ENCODE measurements at regions not wholly inside any gene's neighbourhood (a gene's known extent, or its start where the extent isn't known, plus 50 kb on each side); places are given as distances from the start of the nearest gene placed in this dataset.

DNA sequence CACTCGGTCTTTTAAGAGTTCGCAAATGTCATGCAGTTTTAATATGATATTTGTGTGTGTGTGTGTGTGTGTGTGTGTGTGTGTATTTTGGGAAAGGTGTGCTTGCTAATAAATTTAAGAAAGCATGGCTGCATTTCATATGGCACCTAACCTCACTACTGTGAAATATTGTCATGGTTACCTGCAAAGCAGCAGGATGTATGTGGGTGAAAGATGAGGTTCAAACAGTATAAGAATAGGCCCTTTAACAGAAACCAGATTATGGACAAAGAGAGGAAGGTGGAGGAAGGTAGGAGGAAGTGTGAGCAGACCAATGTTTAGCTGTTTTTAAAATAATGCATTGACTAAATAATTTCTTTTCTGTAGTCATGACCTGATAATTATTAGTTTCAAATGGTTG, 73.5 kb upstream of the CACNA2D1 start:
- TF ChIP-seq, protein P1, sequence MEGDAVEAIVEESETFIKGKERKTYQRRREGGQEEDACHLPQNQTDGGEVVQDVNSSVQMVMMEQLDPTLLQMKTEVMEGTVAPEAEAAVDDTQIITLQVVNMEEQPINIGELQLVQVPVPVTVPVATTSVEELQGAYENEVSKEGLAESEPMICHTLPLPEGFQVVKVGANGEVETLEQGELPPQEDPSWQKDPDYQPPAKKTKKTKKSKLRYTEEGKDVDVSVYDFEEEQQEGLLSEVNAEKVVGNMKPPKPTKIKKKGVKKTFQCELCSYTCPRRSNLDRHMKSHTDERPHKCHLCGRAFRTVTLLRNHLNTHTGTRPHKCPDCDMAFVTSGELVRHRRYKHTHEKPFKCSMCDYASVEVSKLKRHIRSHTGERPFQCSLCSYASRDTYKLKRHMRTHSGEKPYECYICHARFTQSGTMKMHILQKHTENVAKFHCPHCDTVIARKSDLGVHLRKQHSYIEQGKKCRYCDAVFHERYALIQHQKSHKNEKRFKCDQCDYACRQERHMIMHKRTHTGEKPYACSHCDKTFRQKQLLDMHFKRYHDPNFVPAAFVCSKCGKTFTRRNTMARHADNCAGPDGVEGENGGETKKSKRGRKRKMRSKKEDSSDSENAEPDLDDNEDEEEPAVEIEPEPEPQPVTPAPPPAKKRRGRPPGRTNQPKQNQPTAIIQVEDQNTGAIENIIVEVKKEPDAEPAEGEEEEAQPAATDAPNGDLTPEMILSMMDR (IDR thresholded peaks at IDR 0.05), result no peak
- no peak for TF ChIP-seq FOXJ3 (CRISPR knock-in tag; IDR thresholded peaks at IDR 0.05)
- TF ChIP-seq NFIC (IDR thresholded peaks at IDR 0.05; ENCODE audit: borderline replicate concordance), result no peak
- TF ChIP-seq, protein P2, sequence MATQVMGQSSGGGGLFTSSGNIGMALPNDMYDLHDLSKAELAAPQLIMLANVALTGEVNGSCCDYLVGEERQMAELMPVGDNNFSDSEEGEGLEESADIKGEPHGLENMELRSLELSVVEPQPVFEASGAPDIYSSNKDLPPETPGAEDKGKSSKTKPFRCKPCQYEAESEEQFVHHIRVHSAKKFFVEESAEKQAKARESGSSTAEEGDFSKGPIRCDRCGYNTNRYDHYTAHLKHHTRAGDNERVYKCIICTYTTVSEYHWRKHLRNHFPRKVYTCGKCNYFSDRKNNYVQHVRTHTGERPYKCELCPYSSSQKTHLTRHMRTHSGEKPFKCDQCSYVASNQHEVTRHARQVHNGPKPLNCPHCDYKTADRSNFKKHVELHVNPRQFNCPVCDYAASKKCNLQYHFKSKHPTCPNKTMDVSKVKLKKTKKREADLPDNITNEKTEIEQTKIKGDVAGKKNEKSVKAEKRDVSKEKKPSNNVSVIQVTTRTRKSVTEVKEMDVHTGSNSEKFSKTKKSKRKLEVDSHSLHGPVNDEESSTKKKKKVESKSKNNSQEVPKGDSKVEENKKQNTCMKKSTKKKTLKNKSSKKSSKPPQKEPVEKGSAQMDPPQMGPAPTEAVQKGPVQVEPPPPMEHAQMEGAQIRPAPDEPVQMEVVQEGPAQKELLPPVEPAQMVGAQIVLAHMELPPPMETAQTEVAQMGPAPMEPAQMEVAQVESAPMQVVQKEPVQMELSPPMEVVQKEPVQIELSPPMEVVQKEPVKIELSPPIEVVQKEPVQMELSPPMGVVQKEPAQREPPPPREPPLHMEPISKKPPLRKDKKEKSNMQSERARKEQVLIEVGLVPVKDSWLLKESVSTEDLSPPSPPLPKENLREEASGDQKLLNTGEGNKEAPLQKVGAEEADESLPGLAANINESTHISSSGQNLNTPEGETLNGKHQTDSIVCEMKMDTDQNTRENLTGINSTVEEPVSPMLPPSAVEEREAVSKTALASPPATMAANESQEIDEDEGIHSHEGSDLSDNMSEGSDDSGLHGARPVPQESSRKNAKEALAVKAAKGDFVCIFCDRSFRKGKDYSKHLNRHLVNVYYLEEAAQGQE (IDR thresholded peaks at IDR 0.05; ENCODE audit: low read depth, low read length), result no peak
- TF ChIP-seq POLR2AphosphoS5 (IDR thresholded peaks at IDR 0.05; ENCODE audit: low read depth, low read length), result no peak
- no peak for TF ChIP-seq MXI1 (IDR thresholded peaks at IDR 0.05; ENCODE audit: low read depth, low read length)
- TF ChIP-seq JUND (IDR thresholded peaks at IDR 0.05), result no peak
- no peak for TF ChIP-seq RAD21 (IDR thresholded peaks at IDR 0.05; ENCODE audit: low read length)
- no peak for TF ChIP-seq NRF1 (IDR thresholded peaks at IDR 0.05; ENCODE audit: low read depth, low read length)
- TF ChIP-seq, protein P3, sequence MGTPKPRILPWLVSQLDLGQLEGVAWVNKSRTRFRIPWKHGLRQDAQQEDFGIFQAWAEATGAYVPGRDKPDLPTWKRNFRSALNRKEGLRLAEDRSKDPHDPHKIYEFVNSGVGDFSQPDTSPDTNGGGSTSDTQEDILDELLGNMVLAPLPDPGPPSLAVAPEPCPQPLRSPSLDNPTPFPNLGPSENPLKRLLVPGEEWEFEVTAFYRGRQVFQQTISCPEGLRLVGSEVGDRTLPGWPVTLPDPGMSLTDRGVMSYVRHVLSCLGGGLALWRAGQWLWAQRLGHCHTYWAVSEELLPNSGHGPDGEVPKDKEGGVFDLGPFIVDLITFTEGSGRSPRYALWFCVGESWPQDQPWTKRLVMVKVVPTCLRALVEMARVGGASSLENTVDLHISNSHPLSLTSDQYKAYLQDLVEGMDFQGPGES (IDR thresholded peaks at IDR 0.05; ENCODE audit: low read depth, low read length), result no peak
- TF ChIP-seq, protein P4, sequence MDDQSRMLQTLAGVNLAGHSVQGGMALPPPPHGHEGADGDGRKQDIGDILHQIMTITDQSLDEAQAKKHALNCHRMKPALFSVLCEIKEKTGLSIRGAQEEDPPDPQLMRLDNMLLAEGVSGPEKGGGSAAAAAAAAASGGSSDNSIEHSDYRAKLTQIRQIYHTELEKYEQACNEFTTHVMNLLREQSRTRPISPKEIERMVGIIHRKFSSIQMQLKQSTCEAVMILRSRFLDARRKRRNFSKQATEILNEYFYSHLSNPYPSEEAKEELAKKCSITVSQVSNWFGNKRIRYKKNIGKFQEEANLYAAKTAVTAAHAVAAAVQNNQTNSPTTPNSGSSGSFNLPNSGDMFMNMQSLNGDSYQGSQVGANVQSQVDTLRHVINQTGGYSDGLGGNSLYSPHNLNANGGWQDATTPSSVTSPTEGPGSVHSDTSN (IDR thresholded peaks at IDR 0.05), result no peak
